ENCODE measurements at regions not wholly inside any gene's neighbourhood (a gene's known extent, or its start where the extent isn't known, plus 50 kb on each side); places are given as distances from the start of the nearest gene placed in this dataset.
"Not testable (repeated sequence)": the region's sequence is repeated elsewhere in the genome, so short reads cannot be mapped to it uniquely, and the experiment has no call there.

GRCh38 chr6:142647449-142648035, 297.4 kb downstream of the HIVEP2 start:
- Histone ChIP-seq H3K27ac (no peak overlapping the region), H3K36me3 (no peaks in the 10 kb centered on the region), H3K4me1 (no peaks in the 10 kb centered on the region), H3K4me3 (no peak overlapping the region), H3K27me3 (no peaks in the 10 kb centered on the region), H3K9me3 (no peaks in the 10 kb centered on the region)
- no peak for DNase-seq (ENCODE audit: low spot score in 2 of 2)
- TF ChIP-seq EP300 (IDR thresholded peaks at IDR 0.05) (no peak), CTCF (IDR thresholded peaks at IDR 0.05) (no peak), POLR2A (IDR thresholded peaks at IDR 0.05) (no peak)
- 33 to 40% methylated on average over 6 of the region's 6 CpGs for WGBS, 2 donors

DNA sequence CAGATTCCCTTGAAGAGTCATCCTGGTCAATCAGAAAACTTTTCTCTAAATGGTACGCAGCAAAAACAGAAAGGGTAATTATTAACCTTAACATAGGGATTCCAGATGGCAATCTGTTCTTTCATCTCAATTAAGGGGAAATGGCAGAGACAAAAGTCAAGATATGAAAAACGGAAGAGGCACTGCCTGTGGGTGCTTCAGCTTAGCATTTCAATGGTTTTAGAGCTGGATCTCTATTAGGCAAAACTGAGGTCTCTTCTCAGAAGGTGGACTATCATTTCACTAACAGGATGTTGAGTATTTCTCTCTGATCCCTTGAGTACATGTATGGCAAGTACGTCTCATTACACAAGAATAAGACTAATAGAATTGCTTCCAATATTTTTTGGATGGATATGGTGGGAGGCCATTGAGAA, 296.9 kb downstream of the HIVEP2 start:
- Histone ChIP-seq H3K27ac (no peak overlapping the region), H3K4me1 (no peaks in the 10 kb centered on the region), H3K9me3 (no peaks in the 10 kb centered on the region), H3K36me3 (no peaks in the 10 kb centered on the region), H3K4me3 (no peak overlapping the region), H3K27me3 (no peaks in the 10 kb centered on the region)
- TF ChIP-seq POLR2A (IDR thresholded peaks at IDR 0.05) (no peak), EP300 (IDR thresholded peaks at IDR 0.05) (no peak), CTCF (IDR thresholded peaks at IDR 0.05) (no peak)
- DNase-seq (ENCODE audit: low spot score in 2 of 2), result no peak
- WGBS, 2 donors, result 26 to 32% methylated on average over 3 of the region's 3 CpGs

- no peak overlapping the region for H3K4me3 ChIP-seq
- no peaks in the 10 kb centered on the region for H3K27me3 ChIP-seq
- H3K36me3 ChIP-seq, result no peaks in the 10 kb centered on the region
- H3K4me1 ChIP-seq, result no peaks in the 10 kb centered on the region
- TF ChIP-seq CTCF (IDR thresholded peaks at IDR 0.05) (no peak), POLR2A (IDR thresholded peaks at IDR 0.05) (no peak), EP300 (IDR thresholded peaks at IDR 0.05) (no peak)
- DNase-seq (ENCODE audit: low spot score in 2 of 2), result no peak
- WGBS, 2 donors, result 43 to 48% methylated on average over 1 of the region's 1 CpG
- no peaks in the 10 kb centered on the region for H3K9me3 ChIP-seq
- no peak overlapping the region for H3K27ac ChIP-seq
Measured at GRCh38 chr6:142648526-142648925, 296.4 kb downstream of the HIVEP2 start.

GRCh38 chr6:142649438-142650234, 295.3 kb downstream of the HIVEP2 start:
- H3K4me3 ChIP-seq; H3K4me1 ChIP-seq; H3K36me3 ChIP-seq; H3K27me3 ChIP-seq; H3K9me3 ChIP-seq; DNase-seq (ENCODE audit: low spot score in 2 of 2); H3K27ac ChIP-seq: not testable (repeated sequence)
- 80 to 81% methylated on average over 11 of the region's 11 CpGs for WGBS, 2 donors

DNA sequence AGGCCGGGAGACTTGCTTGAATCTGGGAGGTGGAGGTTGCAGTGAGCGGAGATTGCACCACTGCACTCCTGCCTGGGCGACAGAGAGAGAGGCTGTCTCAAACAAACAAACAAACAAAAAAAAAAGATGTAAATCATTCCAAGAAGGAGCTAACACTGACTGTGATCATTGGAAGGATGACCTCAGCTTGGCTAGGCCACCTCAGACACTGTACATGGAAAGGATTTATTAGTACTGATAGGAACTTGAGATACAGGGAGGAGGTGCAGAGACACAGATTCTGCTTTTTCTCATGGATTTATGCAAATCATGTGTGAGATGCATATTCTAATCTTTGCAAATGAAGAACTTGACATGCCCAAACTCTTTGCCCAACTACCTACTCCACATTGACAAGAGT, 293.6 kb downstream of the HIVEP2 start:
- no peak for TF ChIP-seq CTCF (IDR thresholded peaks at IDR 0.05)
- TF ChIP-seq POLR2A (IDR thresholded peaks at IDR 0.05), result no peak
- no peak for TF ChIP-seq EP300 (IDR thresholded peaks at IDR 0.05)
- no peaks in the 10 kb centered on the region for H3K36me3 ChIP-seq
- WGBS, 2 donors, result 88 to 90% methylated on average over 3 of the region's 3 CpGs

More for the DNA sequence above, 293.6 kb downstream of the HIVEP2 start:
- H3K9me3 ChIP-seq, result no peaks in the 10 kb centered on the region
- no peaks in the 10 kb centered on the region for H3K27me3 ChIP-seq
- no peaks in the 10 kb centered on the region for H3K4me1 ChIP-seq
- H3K4me3 ChIP-seq, result no peak overlapping the region
- no peak overlapping the region for H3K27ac ChIP-seq
- no peak for DNase-seq (ENCODE audit: low spot score in 2 of 2)
